Fibroblast of villous mesenchyme (primary cell): ENCODE measurements at regions not wholly inside any gene's neighbourhood (a gene's known extent, or its start where the extent isn't known, plus 50 kb on each side); places are given as distances from the start of the nearest gene placed in this dataset.

Experiments used
- DNase-seq: peaks from one replicate; pipeline ENCODE4 v3.0.0-alpha.2; 2010; ENCODE audit warnings: low read depth
- H3K4me3 ChIP-seq: 2 replicates; pipeline ENCODE4 v1.5.1; 2011; ENCODE audit warnings: low read depth, mild to moderate bottlenecking, low read length
- CTCF ChIP-seq: IDR thresholded peaks from 2 replicates; pipeline ENCODE4 v1.5.1; 2012; ENCODE audit warnings: low read depth, mild to moderate bottlenecking, low read length; ENCODE audit not compliant: insufficient read depth

- no peak for TF ChIP-seq CTCF
- no peak overlapping the region for H3K4me3 ChIP-seq
- DNase-seq: no peak
Observed at GRCh38 chr21:17368748-17369363, 144.0 kb upstream of the CXADR start.

DNA sequence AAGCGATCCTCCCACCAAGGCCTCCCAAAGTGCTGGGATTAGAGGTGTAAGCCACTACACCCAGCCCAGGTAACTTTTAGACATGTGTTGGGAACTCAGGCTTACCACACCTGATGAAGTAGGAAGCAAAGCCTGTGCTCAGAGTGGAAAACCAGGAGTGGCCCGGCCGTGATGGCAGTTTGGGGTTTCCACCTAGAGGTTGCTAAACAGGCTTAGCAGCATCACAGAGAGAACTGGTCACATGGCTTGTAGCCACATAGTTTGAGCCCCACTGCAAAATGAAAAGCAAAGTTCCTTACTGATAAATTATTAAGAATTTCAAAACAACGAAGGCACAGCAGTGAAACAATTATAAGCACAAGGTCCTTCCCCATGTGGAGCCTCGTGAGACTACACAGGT is 142.6 kb upstream of the CXADR start:
- no peak for DNase-seq
- TF ChIP-seq CTCF: no peak
- H3K4me3 ChIP-seq: no peak overlapping the region

- H3K4me3 ChIP-seq: no peak overlapping the region
- TF ChIP-seq CTCF: no peak
- DNase-seq: no peak
Observed at GRCh38 chr21:17370916-17371315, 141.9 kb upstream of the CXADR start.

- no peak for TF ChIP-seq CTCF
- H3K4me3 ChIP-seq: no peak overlapping the region
- DNase-seq: peak; percentile 2
Observed at GRCh38 chr21:17371450-17371849, 141.4 kb upstream of the CXADR start.

GRCh38 chr21:17372200-17372599 is 140.6 kb upstream of the CXADR start:
- no peak for TF ChIP-seq CTCF
- DNase-seq: no peak
- no peak overlapping the region for H3K4me3 ChIP-seq

DNA sequence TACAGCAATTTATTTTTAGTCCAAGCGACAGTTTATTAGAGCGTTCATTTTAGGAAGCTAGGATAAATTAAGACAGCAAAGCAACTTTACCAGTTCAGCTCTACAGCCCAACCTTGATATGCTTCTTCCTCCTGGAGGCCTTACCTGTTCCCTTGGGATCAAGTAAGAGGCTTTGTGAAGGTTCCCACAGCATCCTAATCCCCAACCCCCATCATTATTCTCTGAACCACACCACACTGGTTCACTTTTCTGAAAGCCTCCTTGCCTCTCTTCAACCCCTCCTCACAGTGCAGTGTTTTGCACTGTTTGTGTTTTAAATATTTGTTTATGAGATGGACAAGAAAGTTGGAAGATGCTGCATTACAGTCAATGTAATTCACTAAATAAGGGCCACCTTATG is 126.3 kb upstream of the CXADR start:
- TF ChIP-seq CTCF: no peak
- no peak overlapping the region for H3K4me3 ChIP-seq
- DNase-seq: no peak

- peak; percentile 69 for DNase-seq
- TF ChIP-seq CTCF: peak; percentile 65
Observed at GRCh38 chr21:17387030-17387617, 125.7 kb upstream of the CXADR start.

More at GRCh38 chr21:17387030-17387617, 125.7 kb upstream of the CXADR start:
- H3K4me3 ChIP-seq: no peak overlapping the region
